DMS 273 (cell line): ENCODE measurements at regions not wholly inside any gene's neighbourhood (a gene's known extent, or its start where the extent isn't known, plus 50 kb on each side); places are given as distances from the start of the nearest gene placed in this dataset.

Source experiments
- DNase-seq: peaks from one replicate; lab custom pipeline; 2025; ENCODE audit not compliant: unreplicated experiment; lab: John Stamatoyannopoulos, UW

DNA sequence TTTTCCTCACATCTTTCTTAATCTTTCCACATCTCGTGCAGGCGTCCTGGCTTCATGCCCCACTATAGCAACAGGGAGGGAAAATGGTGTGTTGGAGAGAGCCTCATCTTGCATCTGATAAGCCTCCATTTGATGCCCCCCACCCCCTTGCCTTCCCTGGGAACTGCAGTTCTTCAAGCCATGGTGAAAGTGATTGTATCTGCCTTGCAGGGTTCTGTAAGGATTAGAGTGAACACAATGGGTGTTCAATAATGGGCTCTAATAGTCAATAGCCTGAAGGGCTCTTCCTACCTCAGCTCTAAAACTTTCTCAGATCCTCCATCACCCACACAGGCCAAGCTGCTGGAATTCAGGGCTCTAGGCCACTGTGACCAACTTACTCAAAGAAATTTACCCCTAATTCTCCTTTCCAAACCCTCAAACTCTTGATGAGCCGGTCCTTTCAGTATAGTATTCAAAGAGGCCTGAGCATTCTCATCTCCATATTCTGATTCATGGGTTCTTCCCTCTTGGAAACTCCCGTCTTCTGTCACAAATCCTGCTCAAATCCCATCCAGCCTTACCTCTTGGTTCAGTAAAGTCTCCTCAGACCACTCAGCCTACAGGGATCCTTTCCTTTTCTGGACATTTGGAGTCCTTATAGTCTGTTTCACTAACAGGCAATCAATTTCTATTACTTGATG, 128.3 kb upstream of the TRIM2 start:
- DNase-seq = no peak

DNA sequence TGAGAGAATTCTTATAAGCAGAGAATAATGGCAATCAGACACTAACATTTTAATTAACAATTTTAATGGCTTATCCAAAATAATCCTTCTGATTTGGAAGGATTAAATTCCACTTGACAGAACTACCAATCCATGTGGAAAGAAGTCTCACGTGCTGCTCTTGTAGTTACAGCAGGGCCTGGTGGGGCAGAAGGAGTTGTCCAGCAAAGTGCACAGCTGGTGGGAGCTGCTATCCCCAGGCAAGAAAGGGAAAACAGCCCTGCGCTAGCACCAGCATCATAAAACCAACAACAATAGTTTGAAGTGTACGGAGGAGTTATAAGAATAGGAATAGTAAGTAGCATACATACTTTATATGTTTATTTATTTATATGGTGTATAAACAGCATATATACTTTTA, 127.4 kb upstream of the TRIM2 start:
- DNase-seq = no peak

DNA sequence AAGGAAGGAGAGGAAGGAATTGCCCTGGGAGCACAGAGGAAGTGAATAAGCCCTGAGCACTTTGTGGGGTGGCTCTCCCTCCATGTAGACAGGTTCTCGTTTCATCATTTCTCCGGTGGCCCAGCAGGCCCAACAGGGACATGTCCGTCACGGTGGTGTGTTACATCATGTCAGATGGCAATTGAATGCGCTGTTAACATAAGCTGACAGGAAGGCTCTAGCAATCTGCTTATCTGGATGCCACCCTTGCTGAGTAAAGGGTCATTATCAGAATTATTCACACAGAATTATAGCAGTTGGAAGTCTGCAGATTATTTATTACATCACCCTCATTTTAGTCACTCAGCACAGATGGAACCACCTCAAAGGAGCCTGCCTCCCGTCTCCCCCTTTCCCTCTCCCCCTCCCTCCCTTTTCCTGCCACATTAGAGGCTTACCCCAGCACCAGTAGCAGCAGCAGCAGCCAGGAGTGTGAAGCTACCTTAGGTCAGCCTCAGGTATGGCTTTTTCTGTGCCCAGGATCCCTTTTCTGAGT, 124.3 kb upstream of the TRIM2 start:
- peak; percentile 44 for DNase-seq

DNA sequence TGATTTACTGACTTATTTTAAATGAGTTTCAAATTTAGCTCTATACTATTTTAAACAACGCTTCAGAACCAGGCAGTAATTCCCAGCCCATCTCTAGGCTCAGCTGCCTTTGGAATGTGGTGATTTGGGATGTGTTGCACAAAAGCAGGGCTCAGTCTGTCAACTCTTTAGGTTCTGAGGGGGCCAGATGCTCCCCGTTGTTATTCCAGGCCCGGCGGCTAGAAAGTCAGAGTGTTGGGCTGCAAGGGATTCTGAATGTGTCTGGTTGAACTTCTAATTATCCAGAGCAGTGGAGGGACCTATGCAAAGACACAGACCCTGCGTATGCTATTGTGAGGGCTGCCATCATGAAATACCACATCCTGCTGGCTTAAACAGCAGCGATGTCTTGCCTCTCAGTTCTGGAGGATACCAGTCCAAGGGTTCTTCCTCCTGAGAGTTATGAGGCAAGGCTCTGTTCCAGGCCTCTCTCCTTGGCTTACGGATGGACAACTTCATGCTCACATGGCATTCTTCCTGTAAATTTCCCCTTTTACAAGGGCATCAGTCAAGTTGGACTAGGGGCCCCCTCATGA, 123.2 kb upstream of the TRIM2 start:
- DNase-seq = no peak

DNA sequence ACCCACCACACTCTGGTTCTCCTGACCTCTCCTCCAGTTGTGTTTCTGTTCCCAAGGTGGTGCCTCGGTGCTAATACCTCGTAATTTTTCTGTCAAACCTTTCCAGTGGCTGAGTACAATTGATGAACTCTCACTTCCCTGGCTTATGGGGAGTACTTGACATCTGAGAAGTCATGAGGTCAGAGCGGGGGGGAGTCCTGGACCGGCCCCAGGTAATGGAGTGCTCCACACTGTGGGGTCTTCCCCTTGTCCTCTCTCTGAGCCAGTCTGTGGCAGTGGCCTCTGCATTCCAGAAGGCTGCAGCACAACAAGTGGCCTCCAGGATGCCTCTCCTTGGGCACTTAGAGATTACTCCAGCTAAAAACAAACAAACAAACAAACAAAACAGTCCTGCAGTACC, 122.5 kb upstream of the TRIM2 start:
- DNase-seq = no peak

DNA sequence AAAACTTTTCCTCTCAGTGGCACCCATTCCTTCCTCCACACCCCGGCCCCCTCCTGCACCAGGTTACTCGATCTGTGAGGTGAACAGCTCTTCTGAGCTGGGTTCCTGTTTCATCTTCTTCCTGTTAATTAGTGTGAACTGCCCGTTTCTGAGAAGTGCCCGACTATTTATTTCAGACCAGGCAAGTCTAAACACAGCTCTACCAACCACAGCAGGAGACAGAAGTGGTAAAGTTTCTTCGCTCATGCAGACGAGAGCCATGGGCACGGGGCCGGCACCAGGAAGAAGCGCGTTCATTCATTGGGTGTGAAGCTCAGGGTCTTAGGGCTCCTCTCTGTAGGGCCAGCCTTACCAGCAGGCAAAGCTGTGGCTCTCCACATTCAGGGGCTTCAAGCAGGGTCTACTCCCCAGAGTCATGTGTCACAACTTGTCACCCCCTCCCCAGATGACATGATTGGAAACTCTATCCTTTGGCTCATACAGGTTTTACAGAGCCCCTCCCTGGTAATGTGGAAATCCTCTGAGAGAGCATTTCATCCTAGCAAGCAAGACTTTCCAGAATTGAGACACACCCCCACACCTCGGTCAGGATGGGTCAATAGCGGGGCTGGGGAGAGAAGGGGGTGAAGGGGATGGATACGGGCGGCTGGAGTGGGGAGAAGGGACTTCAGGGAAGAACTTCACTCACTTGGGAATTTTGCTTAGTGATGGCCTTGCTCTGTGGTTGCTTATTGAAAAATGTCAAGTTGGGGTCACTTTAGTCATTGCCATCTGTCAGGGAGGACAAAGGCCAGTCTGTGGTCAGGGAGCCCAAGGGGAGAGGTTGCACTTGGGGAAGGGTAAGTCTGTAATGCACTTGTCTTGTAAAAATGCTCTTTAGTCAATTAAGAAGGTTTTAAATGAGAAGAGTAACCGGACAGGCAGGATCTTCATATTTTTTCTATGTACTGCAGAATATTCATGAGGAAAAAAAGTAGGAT, 121.6 kb upstream of the TRIM2 start:
- DNase-seq = no peak

DNA sequence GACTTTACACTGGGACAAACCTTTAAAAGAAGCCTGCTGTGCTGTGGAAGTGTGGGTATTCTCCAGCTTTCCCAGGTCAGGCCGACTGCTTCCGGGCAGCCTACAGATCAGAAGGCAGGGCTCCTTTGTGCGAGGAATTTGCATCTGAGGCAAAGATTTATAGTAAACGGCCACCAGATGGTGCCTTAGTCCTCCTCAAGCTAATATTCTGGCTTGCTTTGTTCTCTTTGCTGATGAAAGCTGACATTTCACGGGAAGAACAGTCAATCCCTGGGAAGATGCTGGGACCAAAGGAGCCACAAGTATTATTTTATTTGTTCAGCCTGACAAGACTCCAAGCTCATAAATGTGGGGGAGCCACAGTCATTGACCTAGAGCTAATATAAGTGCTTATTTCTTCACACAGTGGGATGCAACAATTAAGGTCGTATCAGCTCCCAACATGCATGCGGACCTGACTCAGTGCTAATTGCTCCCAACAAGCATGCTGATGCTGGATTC, 120.7 kb upstream of the TRIM2 start:
- peak; percentile 86 for DNase-seq

DNA sequence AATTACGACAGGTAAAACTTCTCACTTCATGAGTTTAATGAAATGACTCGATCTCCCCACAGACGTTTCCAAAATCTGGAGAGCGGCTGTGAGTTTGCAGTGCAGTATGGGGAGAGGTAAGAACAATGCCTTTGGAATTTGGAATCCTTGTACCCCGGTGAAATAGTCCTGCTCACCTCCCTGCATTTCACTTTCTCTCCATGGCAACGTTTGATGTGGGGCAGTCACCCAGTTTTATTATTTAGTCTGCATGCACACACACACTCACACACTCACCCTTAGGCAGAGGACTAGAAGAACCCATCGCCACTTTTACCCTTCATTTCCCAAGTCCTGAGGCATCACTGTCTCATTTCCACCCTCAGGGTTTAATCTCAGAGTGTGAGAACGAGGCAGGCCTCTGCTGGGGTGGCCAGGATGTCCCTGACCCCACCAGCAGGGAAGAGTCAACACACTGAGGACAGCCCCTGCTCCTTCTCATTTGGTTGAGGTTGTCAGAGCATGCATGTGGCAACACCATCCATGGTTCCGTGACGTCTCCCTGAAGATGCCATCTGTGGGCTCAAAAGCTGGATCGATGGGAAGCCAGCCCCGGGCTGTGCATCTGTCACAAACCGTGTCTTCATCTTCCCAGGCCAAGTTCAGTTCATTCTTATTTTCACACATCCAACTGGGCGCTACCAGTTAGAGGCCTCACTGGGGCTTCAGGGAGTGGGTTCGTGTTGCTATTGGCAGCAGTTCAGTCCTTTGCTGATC, 119.8 kb upstream of the TRIM2 start:
- DNase-seq = no peak

DNA sequence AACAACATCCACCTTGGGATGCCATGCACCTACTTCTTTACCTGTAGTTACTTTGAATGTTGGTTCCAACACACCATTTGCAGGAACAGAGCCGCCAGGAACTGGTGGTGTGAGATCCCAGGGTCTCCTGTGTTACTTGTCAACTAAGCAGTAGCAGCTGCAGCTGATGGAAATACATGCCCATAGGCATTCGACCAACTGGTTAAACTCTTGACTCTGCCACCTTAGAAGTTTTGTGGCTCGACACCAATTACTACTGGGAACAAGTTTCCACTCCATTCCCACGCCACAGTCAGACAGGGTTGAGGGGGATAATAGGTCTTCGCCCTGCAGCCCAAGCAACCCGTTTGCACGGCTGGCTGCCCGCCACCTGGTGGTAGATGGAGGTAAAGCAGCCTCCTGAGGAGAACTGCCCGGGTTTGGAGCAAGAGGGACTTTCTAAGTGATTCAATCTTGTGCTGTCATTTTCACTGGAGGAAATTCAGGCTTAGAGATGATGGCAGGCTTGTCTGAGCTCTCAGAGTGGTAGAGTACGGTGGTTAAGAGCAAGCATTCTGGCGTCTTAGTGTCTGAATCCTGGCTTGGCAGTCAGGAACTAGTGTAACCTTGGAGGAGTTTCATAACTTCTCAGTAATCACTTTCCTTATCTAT, 119.1 kb upstream of the TRIM2 start:
- DNase-seq = peak; percentile 75

DNA sequence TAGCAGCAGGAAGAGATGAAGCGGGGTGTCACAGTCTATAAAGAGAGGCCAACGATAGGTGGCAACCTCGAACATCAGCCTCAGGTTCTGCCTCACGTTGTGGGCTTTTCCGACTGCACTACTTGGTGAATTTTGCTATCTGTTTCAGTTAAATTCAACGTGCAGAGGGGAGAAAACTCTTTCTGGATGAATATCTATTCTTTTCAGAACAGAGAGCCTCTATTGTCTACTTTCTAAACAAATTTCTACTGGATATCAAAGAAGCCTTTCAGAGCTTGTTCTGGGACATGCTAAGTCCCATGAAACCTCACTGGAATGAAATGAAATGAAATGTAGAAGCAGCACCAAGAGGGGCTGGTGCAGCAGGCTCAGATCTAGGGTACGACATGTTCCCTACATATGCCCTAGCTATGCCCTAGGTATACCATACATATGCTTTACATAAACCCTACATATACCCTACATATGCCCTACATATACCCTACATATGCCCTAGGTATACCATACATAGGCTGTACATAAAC, 116.5 kb upstream of the TRIM2 start:
- DNase-seq = no peak

DNA sequence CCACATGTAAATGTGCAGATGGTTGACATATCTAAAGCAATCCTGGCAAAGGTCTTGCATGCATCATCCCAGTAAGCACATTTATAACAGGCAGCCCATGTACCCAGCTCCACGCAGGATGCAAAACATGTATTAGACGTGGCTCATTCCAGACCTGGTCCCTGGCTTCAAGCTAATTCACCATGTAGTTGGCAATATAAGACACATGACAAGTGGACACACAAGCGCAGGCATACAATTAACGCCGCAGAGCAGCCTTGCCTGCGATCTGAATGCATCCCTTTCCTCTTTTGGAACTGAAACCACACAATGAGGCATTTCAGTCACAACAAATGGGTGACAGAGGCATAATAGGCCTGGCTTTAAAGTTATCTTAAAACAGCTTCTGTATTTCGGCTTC, 114.5 kb upstream of the TRIM2 start:
- DNase-seq = no peak

DNA sequence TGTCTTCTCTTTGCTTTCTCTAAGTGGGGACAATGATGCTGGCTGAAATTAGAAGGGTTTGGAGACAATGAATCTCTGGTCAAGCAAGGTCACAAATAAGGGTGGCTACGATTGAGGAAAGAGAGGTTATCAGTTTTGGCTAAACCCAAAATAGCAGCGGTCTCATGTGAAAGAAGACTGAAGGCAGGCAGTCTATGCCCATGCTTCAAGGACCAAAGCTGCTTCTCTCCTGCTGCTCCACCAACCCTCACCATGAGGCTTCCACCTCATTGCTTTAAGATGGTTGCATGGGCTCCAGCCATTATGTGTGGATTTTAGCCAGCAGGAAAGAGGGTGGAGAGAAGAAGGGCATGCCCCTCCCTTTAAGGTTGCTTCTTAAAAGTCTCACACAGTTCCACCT, 114.1 kb upstream of the TRIM2 start:
- DNase-seq = no peak

DNA sequence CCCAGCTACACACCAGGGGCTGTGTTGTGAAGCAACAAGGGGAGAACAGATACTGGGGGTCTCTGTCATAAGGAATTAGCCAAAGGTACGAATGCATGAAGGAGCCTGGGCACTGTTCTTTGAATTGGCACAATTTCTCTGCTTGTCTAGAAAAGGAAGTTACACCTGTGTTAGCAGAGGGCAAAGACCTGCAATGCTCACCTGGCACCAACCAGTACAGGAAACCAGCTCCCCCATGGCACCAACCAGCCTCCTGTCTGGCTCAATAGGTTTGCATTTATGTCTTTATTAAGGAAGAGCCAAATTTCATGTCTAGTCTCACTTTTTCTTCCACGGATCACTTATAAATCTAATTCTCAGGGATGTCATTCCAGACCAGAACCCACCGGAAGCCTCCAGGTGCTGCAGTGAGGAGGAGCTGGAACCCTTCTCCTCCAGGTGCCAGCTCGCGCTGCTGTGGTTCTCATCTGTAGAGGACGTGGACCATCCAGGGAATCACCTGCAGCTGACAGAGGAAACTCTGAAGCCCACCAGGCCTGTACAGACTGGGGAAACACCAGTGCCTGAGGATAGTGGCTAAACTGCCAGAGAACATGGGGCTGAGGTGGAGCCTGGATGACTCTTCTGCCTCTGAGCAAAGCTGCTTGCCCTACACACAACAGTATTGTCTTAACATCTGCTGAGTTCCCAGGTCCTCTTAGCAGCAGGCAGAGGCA, 113.4 kb upstream of the TRIM2 start:
- no peak for DNase-seq

DNA sequence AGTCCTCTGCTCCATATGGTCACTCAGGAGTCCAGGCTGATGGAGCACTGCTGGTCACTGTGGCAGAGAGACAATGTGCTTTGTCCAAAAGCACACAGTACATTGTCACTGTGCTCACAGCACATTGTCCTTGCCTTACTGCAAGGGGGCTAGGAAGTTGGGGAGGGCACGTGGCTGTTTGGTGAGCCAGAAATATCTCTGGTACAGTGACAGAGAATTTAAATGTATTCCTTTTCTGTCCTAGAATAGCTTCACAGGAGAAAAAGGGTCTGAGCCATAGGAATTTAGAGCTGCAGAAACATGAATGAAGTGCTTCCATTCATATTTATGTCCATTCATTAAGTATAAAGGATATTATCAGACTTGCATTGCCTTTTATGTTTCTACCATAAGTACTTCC, 110.8 kb upstream of the TRIM2 start:
- DNase-seq = no peak

DNA sequence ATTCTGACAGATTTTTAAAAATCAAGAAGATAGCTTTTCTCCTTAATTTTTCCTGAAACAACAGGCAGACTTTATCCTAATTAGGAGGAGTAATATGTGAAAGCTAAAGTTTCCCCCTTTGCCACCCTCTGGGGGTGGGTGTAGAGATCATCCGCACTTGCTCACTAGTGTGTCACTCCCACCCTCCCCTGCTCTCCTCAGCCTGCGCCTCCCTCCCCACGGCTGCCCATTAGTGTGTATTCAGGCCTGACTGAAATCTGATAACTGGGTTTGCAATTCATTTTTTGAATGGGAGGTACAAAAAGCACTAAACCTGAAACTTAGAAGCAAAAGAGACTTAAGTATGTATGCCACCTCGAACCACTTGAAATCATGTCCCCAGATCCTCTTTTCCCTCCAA, 110.4 kb upstream of the TRIM2 start:
- DNase-seq = no peak

DNA sequence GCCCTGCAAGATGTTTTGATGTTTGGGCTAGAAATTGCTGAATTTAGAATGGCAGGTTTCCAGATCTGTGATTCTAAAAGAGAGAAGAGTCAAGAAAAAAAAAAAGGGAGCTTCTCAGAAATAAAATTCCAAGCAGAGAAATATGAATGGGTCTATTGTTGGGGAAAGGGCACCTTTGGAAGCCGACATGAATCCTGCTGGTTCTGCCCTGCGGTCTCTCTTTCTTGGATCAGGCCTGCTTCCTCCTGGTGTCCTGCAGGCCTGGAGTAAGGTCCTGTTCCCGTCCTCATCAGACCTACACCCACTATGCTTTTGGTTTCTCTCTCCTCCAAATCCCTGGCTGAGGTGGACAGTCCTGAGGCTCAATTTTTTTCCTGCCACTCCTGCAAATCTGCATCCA, 109.8 kb upstream of the TRIM2 start:
- DNase-seq = no peak

DNA sequence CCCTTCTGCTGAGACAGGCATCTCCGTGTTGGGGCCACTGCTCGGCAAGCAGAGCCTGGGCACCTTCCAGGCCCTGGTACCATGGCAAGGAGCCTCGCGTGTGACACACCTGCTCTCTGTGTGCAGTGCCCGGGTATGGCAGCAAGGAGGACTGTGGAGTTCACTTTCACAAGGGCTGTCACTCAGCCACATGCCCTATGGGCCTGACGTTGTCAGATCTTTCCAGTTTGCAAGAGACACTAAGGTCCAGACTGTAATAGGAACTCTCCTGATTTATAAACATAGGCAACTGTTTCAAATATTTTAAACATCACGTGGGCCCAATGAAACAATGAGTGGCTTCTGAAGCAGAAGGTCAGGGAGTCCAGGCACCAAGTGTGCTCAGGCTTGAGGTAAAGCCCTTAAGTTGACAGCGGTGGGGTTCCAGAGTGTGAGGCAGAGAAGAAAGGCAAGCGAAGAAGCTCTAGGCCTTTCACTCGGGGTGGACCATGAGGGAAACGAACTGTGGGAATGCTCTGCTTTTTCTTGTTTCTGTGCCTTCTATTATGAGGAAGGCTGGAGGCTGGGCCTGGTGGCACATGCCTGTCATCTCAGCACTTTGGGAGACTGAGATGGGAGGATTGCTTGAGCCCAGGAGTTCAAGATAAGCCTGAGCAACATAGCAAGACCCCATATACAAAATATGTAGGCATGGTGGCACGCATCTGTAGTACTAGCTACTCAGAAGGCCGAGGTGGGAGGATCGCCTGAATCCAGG, 108.6 kb upstream of the TRIM2 start:
- no peak for DNase-seq

DNA sequence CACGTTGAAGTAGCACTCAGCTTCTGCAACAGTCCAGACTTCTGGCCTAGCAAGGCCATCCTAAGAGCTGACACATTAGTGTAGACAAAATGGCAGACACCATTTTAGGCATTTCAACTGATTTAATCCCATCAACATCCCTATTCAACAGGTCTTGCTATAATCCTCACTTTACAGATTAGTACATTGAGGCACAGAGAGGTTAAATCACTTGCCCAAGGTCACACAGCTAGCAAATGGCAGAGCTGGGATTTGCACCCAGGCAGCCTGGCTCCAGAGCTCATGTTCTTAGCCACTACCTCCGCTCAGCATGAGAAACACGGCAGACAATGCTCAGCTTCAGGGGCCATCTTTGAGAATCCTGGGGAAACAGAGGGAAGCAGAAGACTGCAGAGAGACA, 107.9 kb upstream of the TRIM2 start:
- DNase-seq = no peak

DNA sequence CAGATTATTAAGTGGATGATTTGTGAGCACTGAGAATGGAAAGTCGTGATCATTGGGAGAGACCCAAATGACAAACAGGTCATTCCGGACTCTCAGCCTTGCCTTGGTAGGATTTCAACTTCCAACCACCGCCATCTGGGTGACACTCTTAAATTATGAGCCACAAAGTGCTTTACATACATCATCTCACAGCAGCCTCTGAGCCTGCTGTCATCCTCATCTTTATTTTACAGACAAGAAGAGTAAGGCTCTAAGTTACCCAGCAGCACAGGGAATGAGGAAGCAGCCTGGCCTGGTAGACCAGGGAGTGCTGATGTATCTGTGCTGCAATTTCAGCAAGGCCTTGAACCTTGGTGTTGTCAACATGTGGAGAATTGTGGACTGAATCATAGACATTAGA, 105.8 kb upstream of the TRIM2 start:
- DNase-seq = no peak
